HG02588 (cell line): ENCODE measurements at regions not wholly inside any gene's neighbourhood (a gene's known extent, or its start where the extent isn't known, plus 50 kb on each side); places are given as distances from the start of the nearest gene placed in this dataset.

Source experiments
- ATAC-seq: cut with Tn5 transposase; IDR thresholded peaks from one replicate; pipeline ENCODE4 v1.9.1; 2021; ENCODE audit warnings: mild to moderate bottlenecking, moderate library complexity; ENCODE audit not compliant: unreplicated experiment

DNA sequence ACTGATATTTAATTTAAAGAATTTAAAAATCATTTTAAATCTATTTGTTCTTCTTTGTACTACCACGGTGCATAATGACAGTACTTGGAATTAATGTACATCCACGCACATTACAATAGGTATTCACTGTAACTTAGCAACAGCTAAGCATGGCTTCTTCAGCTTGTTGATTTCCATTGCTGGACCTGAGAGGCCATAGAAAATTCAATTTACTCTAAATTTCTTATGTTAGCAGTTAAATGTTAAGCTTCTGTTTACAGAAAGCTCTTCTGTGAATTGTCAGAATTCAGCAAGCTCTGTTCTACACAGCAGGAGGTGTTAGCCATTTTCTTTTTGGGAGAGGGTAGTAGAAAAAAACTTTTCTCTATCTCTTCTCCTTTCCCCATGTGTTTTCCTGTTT, 1149.3 kb upstream of the CDH2 start:
- no peak for ATAC-seq

DNA sequence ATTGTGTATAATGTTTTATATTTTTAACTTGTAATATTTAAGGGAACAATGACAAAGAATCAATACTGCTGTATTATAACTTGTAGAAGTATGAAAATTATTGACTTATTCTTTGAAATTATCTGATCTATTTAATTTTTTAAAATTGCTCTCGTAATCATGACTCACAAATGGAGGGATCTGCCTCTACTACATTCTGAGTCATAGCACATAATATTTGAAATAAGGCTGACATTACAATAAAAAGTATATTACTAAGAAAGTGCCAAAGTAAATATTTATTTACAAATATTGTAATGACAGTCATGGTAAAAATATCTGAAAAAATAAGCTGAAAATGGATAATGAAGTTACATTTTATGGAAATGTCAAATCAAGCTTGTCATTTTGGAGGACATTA, 1144.6 kb upstream of the CDH2 start:
- ATAC-seq: no peak

DNA sequence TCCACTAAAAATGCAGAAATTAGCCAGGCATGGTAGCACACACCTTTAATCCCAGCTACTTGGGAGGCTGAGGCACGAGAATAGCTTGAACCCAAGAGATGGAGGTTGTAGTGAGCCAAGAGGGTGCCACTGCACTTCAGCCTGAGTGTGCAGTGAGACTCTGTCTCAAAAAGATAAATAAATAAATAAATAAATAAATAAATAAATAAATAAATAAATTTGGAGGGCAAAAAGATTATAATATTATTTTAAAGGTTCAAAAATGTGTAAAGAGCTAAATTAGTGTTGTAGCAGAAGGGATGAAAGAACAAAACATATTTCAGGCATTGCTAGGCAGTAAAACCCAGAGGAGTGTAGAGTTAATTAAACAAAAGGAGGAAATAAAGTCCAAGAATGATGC, 1136.4 kb upstream of the CDH2 start:
- no peak for ATAC-seq

DNA sequence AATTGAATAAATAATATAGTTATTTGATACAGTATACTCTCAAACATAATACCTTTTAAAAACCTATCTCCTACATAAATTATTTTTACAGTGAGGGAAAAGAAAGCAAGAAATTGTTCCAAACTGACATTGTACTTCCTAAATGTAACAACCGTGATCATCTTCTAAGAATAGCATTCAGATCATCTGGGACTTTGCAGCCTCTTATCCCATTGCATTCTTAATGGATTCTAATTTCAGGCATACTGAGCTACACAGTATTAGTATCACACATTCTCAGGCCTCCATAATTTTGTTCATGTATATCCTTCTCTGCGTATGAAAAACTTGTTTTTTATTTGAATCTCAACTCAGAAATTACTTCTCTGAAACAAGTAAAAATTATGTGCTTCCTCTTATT, 1134.7 kb upstream of the CDH2 start:
- no peak for ATAC-seq

DNA sequence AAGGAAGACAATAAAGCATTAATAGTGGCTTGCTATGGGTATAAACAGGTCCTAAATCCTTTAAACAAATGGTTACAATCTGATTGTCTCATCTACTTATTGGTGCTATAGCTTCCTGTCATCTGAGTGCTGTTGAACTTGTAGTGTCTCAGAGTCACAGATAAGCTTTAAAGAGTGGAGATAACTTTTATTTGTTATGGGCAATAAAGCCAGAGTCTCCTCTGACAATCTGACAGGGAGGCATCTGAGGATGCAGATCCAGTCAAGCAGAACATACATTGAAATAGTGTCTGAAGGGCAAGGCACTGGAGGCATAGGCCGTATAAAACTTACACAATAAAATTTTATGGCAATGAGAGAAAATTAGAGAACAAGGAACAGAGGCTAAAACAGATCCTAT, 1132.4 kb upstream of the CDH2 start:
- ATAC-seq: no peak

DNA sequence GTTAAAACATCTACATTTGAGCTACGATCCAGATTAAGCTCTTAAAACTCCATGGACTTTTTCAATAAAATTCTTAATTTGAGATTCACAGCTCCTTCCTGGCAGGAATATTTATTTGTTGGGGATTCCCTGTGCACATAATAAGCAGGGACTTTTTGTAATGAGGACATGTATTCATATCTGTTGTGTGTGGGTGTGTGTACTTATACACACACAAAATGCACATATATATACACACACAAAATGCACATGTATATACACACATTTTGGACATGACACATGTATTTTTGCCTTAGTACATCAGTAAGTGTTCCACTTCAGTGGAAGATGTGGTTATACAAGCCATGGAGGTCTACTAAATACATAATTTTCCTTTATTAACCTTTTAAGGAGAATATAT, 1131.1 kb upstream of the CDH2 start:
- no peak for ATAC-seq

DNA sequence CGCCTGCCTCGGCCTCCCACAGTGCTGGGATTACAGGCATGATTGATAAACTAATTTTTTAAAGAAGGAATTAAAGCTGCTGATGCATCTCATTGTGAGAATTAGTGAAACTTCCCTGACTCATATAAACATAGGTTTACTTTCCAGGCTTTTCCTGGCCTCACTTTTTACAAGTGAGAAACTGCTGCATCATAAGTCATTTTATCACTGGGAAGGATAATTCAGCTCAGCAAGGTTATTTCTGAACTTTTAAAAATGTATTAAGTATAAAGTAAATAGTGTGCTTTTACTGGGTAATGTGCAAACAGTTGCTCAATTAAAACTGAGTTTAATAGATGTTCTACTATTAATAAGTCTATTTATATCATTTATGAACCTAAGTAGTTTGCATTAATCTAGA, 1130.3 kb upstream of the CDH2 start:
- no peak for ATAC-seq

DNA sequence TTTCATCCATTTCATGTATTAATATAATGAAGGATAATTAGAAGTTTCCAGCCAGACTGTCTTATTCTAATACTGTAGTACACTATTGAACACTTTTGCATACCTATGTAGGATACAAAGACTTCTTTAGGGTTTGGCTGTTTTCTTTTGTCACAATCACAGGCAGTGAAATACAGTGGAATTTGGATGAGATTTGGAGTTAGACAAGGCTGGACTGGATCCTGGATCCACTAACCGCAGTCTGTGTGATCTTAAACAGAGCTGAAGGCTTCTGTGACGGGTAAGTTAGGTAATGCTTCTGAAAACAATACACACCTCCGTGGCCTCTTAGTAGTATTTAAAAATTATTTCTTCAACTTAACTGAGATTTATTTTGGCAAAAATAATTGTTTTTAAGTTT, 1128.6 kb upstream of the CDH2 start:
- ATAC-seq: no peak

DNA sequence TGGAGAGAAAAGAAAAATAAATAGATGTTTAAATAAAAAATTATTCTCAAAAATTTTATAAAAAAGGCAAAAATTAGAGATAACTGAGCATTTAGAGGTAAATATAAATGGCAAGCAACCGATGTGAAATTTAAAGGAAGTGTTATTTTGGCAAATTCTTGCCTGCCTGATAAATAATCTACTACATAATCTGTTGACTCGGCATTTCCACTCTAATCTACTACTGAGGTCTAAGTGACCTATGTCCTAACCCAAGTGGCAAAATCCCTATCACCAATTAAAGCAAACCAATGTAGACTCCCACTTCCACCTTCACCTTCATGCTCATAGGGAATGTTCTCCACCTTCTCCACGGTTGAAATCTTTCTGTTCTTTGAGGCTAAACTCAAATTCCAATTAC, 1124.1 kb upstream of the CDH2 start:
- no peak for ATAC-seq

DNA sequence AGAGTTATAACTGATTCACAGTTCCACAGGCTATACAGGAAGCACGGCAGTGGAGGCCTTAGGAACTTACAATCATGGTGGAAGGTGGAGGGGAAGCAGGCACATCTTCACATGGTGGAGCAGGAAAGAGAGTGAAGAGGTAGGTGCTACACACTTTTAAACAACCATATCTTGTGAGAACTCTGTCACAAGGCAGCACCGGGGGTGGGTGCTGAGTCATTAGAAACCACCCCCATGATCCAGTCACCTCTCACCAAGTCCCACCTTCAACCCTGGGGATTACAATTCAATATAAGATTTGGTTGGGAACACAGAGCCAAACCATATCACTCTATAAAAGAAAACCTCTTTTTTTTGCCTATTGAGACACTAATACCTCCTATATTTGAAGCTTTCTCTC, 1108.5 kb upstream of the CDH2 start:
- no peak for ATAC-seq

DNA sequence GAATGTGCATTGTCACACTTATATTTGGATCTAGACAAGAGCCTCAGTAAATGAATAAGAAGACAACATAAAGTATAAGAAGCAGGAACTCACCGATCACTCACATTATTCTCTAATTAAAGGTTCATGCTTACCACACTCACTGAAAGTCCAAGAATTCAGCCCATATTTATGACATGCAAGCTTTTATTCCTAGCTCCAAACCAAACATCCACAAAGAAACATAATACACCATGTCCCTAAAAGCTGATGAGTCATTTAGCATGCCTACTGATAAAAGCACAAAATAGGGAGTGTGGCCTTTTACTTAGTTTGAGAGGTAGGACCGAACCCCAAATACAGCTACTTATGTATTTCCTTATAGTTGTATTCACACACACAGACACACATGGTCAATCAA, 1094.6 kb upstream of the CDH2 start:
- ATAC-seq: no peak

DNA sequence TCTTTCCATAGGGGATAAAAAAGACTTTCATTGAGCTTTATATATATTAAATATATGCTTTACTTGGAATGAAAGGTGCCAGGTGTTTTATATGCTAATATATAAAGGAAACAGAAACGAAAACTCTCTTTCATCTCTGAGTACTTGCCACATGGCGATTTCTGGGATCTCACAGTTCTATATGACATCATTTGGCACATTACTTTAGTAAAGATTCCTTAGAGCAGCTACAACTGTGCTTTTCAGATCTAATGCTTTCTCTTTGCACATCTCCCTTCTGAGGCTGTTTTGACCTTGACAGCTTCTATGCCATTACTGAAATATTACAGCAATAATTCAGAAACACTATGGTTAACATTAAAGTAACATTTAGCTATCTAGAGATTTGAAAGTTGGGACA, 1082.9 kb upstream of the CDH2 start:
- no peak for ATAC-seq

DNA sequence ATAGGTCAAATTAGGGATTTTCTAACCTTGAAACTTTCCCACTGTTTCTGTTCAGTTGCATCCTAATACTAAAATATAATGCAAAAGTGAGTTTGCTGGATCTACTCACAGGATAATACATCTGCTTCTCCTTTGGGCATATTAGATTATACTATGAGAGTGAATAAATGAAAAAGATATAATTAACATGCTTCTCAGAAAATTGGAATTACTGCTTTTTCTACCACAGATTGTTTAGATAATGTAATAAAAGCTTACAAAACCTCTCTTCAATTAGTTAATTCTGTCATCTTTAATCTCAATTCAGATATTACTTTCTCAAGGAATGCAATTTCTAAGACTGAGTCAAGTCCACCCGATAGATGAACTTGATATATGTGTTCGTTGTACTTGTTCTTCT, 1077.2 kb upstream of the CDH2 start:
- no peak for ATAC-seq

DNA sequence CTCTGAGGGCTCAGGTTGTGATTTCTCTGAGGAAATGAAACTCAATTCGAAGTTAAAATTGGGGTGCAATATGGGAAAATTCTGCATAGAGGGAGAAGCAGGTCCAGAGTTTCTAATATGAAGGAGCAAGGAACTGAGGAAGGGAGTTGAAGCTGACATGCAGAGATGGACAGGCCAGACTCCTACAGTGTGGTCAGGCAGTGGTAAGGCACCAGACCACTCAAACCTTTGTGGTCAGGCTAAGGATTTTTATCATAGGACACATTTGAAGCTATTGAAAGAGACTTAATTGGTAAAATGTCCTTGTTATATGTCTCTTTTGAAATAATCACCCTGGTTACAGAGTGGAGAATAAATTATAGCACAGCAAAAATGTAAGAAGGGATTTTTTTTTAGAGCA, 1074.8 kb upstream of the CDH2 start:
- ATAC-seq: no peak

DNA sequence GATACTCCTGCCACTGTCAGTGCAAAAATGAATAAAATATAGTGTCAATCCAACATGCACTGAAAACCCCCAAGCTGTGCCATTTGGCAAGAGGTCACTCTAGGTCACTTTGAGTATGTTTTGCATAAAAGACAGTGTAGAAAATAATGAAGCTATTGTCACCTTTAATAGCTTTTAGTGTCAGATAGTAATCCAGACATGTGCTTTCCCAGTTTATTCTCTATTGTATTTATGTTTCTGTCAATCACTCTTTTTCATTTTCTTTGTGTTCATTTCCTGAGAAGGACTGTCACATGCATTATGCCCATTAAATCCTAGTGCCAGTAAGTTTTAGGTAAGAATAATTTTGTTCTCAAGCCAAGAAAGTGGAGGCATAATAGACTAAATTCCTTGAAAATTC, 1073.9 kb upstream of the CDH2 start:
- ATAC-seq: no peak

DNA sequence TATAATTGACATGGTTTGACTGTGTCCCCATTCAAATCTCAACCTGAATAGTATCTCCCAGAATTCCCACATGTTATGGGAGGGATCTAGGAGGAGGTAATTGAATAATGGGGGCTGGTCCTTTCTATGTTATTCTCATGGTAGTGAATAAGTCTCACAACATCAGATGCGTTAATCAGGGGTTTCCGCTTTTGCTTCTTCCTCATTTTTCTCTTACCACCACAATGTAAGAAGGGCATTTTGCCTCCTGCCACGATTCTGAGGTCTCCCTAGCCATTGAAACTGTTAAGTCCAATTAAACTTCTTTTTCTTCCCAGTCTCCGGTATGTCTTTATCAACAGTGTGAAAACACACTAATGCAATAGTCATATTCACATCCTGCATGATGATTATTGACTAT, 1073.3 kb upstream of the CDH2 start:
- no peak for ATAC-seq

DNA sequence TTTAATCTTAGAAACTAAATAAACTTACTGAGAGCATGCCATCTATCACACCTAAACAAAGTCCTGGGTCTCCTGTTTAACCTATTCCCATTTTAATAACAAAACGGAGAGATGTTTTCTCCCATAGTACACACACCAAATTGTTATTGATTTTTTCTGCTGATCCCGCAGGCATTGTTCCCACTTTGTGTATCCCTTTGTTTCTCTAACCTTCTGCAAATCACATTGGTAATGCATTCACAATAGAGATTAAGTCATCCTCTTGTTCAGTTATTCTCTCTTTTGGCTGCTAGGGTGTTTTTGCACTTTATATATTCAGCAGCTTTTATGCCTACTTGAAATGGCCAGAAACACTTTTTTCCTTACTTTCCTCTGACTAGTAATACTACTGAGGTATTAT, 1071.9 kb upstream of the CDH2 start:
- ATAC-seq: no peak

DNA sequence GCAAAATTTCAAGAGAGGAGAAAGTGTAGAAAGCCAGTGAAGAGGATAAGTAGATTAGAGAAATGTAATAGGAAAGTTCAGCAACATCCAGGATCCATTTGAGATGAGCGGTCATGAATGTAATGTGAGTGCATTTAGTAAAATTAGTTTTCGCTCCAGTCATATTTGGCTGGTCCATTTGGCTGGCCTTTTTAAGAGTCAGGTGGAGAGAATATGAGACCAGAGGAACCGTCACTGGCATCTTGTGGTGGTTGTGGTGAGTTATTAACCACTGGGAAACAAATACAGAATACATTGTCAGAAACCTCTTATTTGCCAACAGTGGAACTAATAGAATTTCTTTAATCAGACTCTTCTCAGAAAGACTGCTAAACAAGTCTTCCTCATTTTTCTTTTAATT, 1064.3 kb upstream of the CDH2 start:
- ATAC-seq: no peak

DNA sequence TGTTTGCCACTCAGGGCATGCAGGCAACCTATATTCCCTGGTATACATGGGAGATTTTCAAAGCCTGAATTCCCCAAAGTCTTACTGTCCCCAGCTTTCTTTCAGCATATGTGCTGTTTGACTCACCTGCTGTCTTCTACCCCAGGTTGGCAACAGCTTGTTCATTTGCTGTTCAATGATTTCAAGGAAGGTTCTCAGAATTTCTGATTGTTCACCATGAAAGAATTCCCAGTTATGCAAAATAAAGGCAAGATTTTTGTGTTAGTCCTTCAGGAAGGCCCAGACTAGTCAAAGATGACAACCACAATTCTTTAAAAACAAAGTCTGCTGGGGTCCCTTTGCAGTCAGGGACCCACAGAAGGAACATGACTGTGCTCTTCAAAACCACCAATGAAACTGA, 1057.8 kb upstream of the CDH2 start:
- ATAC-seq: no peak

DNA sequence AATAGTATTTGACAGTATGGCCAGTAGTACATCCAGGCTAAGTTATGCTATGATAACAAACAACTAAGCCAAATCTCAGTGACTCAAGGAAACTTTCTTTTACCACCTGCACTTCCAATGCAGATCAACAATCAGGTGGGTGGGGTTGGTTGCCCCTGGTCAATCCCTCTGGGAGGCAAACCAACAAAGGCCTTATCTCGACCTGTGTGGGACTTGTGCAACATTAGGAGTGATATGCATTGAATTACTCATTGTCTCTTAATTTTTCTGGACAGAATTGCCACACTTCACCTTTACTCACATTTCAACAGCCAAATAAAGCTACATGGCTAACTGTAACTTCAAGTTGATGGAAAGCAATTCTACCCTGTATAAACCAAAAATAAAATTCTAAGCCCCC, 1049.3 kb upstream of the CDH2 start:
- ATAC-seq: no peak

DNA sequence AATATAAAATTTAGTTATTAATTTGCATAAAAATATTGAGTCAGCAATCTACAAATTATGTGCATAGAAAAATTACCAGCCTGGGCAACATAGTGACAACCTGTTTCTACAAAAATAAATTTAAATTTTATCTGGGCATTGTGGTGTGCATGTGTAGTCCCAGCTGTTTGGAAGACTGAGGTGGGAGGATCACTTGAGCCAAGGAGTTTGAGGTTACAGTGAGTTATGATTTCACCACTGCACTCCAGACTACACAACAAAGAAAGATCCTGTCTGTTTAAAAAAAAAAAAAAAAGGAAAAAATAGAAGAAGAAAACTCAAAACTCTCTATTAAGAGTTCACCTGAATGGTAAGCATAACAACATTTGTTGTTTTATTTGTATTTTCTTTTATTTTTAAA, 1048.4 kb upstream of the CDH2 start:
- no peak for ATAC-seq

DNA sequence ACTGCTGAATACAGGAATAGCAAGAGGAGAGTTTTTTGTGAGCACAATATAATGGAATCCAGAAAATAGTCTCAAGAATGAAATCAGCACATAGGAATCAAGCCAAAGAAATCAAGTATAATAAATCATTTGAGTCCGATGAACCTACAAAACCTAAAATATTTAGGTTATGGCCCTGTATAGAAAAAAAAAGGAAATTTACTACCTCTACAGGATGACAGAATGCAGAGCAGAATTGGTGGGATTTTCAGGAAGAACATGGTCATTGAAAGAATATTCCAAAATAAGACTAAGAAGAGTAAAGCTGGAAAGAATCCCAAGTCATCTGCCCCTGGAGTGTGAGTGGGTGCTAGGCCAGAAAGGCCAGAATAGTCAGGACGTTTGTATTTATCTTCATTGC, 1041.2 kb upstream of the CDH2 start:
- ATAC-seq: no peak

DNA sequence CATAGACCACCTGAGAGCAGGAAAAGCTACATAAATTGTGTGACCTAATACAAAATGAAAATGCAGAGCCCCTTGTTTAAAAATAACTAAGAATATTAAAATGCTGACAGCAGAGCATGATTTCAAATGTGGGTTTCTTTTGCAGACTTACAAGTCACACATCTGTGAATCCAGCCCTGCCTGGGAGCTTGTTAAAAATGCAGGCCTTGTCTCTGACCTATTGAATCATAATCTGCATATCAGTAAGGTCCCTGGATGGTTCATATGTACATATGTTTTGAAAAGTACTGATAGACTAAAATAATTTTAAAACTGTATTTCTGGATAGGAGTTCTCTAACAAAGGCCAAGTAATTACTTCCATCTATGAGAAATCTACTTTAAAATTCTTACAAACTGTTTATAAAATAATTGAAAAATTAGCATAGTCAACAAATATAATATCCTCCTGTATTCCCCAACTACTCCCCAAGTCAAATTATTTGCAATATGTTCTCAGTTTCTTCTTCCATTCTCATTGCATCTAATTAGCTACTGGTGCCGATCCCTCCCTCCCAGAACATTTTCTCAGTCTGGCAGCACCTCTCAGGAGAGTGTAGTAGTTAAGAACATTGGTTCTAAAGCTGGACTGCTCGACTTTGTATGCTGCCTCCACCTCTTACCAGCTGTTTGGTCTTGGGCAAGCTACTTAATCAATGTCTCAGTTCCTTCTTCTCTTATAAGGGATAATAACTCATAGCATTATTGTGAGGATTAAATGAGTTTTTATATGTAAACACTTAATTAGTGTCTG, 1040.4 kb upstream of the CDH2 start:
- ATAC-seq: no peak
